ENCODE measurements at regions not wholly inside any gene's neighbourhood (a gene's known extent, or its start where the extent isn't known, plus 50 kb on each side); places are given as distances from the start of the nearest gene placed in this dataset.

DNA sequence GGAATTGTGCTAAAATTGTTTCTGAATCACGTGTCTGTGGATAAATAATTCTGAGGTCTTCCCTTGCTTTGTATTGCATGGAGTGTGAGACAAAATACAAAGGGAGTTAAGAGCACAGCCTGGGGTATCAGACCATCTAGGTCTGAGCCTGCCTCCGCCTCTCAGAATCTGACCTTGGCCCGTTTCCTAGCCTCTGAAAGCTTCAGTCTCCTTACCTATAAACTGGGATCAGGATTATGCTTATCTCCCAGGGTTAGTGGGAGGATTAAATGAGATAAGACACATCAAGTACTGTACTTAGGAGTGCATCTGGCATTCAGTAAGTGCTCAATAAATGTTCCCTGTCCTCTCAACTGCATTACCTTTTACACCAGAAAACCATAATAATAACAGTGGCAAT is 140.6 kb upstream of the TENM3 start:
- Histone ChIP-seq H3K27me3 (ENCODE audit: control insufficient read depth, insufficient read depth, low read length) (no peaks in the 10 kb centered on the region), H3K36me3 (ENCODE audit: control insufficient read depth, insufficient read depth, low read length) (no peaks in the 10 kb centered on the region), H3K27ac (ENCODE audit: low read depth, low read length) (no peak overlapping the region), H3K4me3 (ENCODE audit: low read length) (no peak overlapping the region), H3K4me1 (ENCODE audit: control insufficient read depth, insufficient read depth, low read length) (no peaks in the 10 kb centered on the region), H3K9ac (ENCODE audit: low read length) (no peak overlapping the region)

DNA sequence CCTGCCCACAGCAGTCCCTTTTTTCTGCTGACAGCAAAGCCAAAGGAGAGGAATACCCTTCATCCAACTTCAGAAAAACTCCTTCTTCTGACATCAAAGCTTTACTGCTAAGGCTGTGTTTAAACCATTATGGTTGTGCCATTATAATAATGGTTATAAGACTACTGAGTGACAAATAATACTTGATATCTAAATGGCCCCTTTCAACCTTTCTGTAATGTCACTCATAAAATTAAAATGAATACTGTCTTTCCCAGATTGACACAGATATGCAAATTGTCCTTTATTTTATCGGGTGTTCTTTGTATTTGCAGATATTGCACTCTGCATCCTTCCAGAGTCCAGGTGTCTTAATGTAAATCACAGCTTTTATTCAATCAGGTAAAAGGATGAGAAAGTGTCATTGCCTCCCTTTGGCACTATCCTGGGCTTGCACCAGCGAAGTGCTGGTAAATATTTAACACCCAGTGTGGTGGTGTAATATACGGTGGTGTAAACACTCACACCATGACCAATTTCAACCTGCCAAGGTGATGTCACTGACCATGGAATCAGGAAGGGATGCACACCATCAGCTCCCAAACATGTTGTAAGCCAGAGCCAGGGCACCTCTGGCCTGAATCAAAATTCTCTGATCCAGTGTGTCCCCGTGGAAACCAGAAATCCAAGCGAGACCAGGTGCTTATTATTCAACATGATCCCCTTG is 139.4 kb upstream of the TENM3 start:
- H3K27ac ChIP-seq (ENCODE audit: low read depth, low read length), result no peak overlapping the region
- no peak overlapping the region for H3K4me3 ChIP-seq (ENCODE audit: low read length)
- no peaks in the 10 kb centered on the region for H3K36me3 ChIP-seq (ENCODE audit: control insufficient read depth, insufficient read depth, low read length)
- no peaks in the 10 kb centered on the region for H3K27me3 ChIP-seq (ENCODE audit: control insufficient read depth, insufficient read depth, low read length)
- no peaks in the 10 kb centered on the region for H3K4me1 ChIP-seq (ENCODE audit: control insufficient read depth, insufficient read depth, low read length)
- H3K9ac ChIP-seq (ENCODE audit: low read length), result no peak overlapping the region

DNA sequence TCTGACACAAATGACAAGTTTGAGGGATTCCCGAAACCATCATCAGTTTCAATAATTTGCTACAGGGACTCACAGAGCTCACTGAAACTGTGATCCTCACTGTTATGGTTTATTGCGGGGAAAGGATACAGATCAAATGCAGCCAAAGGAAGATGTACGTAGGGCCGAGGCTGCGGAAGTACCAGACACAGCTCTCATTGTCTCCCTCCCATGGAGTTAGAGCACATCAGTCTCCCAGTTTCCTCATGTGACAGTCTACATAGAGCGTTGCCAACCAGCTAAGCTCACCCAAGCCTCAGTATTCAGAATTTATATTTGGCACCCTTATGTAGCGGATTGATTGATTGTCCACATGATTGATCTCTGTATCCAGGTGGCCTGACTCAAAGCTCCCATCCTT is 137.8 kb upstream of the TENM3 start:
- Histone ChIP-seq H3K27me3 (ENCODE audit: control insufficient read depth, insufficient read depth, low read length) (no peaks in the 10 kb centered on the region), H3K36me3 (ENCODE audit: control insufficient read depth, insufficient read depth, low read length) (no peaks in the 10 kb centered on the region), H3K27ac (ENCODE audit: low read depth, low read length) (no peak overlapping the region), H3K9ac (ENCODE audit: low read length) (no peak overlapping the region), H3K4me3 (ENCODE audit: low read length) (no peak overlapping the region), H3K4me1 (ENCODE audit: control insufficient read depth, insufficient read depth, low read length) (no peaks in the 10 kb centered on the region)

DNA sequence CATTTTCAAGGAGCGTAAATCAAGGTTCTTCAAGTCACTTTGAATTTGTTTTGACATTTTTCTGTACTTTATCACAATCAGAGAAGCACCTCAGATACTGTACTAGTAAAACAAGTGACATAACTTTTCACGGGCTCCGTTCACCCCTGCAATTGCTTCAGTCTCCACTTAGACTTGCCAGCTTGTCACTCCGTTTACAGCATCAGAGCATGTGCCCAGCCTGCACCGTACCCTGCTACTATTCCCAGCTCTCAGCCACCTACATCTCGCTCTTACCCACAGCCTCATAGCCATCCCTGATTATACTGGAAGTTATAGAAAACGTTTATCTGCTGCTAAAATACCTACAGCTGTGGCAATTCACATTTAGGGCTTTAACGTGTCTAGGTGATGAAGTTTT is 135.3 kb upstream of the TENM3 start:
- H3K9ac ChIP-seq (ENCODE audit: low read length), result no peak overlapping the region

DNA sequence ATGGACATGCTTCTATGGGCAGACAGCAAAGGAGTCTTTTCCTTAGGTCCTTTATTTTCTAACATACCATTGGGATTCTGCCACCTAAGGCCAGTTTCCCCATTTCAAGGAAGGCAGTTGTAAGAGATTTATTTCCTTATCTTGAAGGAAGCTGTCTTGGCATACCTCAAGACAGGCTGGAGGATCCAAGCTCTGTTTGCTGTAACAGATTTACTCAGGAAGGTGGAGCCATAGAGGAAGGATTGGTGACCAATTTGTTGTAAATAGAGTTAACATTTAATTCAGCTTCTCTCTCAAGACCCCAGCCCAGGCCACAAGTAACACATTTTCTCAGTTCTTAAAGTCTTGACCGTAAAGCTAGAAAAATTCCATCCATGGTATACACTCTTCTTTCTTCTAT is 131.6 kb upstream of the TENM3 start:
- H3K9ac ChIP-seq (ENCODE audit: low read length), result no peak overlapping the region

More for the DNA sequence above, 135.3 kb upstream of the TENM3 start:
- no peak overlapping the region for H3K27ac ChIP-seq (ENCODE audit: low read depth, low read length)
- H3K36me3 ChIP-seq (ENCODE audit: control insufficient read depth, insufficient read depth, low read length), result no peaks in the 10 kb centered on the region
- H3K4me3 ChIP-seq (ENCODE audit: low read length), result no peak overlapping the region
- H3K27me3 ChIP-seq (ENCODE audit: control insufficient read depth, insufficient read depth, low read length), result no peaks in the 10 kb centered on the region
- no peaks in the 10 kb centered on the region for H3K4me1 ChIP-seq (ENCODE audit: control insufficient read depth, insufficient read depth, low read length)

DNA sequence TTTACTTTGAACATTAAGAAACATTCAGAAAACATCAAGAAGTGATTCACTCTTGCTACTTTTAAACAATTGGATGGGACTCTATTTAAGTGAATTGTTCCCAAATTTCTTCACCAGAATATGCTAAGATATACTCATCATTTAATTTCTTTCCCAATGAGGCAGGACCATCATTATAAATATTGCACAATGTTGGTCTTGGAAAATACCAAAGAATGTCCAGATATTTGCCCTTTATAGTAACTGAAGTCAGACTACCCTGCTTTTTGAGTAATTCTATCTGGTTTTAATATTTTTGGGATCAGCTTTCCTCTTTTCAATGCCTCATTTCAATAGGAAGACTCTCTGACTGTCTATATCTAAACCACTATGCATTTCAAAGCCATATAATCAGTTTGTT is 129.4 kb upstream of the TENM3 start:
- Histone ChIP-seq H3K27me3 (ENCODE audit: control insufficient read depth, insufficient read depth, low read length) (no peaks in the 10 kb centered on the region), H3K36me3 (ENCODE audit: control insufficient read depth, insufficient read depth, low read length) (no peaks in the 10 kb centered on the region), H3K4me3 (ENCODE audit: low read length) (no peak overlapping the region), H3K9ac (ENCODE audit: low read length) (no peak overlapping the region), H3K4me1 (ENCODE audit: control insufficient read depth, insufficient read depth, low read length) (no peaks in the 10 kb centered on the region), H3K27ac (ENCODE audit: low read depth, low read length) (no peak overlapping the region)

More for the DNA sequence above, 131.6 kb upstream of the TENM3 start:
- Histone ChIP-seq H3K27ac (ENCODE audit: low read depth, low read length) (no peak overlapping the region), H3K4me3 (ENCODE audit: low read length) (no peak overlapping the region), H3K4me1 (ENCODE audit: control insufficient read depth, insufficient read depth, low read length) (no peaks in the 10 kb centered on the region), H3K36me3 (ENCODE audit: control insufficient read depth, insufficient read depth, low read length) (no peaks in the 10 kb centered on the region), H3K27me3 (ENCODE audit: control insufficient read depth, insufficient read depth, low read length) (no peaks in the 10 kb centered on the region)

DNA sequence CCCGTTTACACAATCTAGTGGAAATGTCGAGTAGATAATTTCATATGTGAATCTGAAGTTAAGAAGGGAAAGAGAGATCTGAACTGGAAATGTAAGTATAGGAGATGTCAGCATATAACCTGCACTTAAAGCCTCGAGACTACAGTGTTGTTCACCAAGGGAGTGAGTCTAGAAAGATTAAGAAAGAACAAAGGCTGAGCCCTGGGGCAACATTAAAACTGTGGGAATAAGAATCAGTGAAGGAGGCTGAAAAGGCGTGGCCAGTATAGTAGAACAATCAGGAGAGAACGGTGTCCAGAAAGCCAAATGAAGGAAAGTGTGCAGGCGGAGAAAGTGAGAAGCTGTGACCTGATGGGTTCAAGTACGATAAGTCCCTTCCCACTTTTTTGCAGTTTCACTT is 118.8 kb upstream of the TENM3 start:
- H3K4me3 ChIP-seq (ENCODE audit: low read length), result no peak overlapping the region
- H3K9ac ChIP-seq (ENCODE audit: low read length), result no peak overlapping the region
- no peaks in the 10 kb centered on the region for H3K27me3 ChIP-seq (ENCODE audit: control insufficient read depth, insufficient read depth, low read length)
- H3K4me1 ChIP-seq (ENCODE audit: control insufficient read depth, insufficient read depth, low read length), result no peaks in the 10 kb centered on the region
- H3K36me3 ChIP-seq (ENCODE audit: control insufficient read depth, insufficient read depth, low read length), result no peaks in the 10 kb centered on the region
- no peak overlapping the region for H3K27ac ChIP-seq (ENCODE audit: low read depth, low read length)

DNA sequence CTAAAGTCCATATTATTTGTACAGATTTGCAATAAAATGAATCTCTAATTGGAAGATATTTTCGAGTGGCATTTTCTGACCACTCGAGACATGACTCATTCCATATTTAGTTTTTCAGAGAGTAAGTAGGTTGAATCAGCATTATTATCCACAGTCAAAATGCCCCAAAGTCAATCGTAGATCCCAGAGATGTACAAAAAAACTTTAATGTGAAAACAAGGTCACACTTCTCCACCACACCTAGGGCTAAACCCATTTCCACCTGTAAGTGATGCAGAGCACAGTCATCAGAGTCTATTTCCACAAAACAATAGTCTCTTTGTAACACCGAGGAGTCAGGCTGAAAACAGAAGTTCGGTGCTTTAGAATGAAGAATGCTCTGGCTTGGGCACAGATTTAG is 117.1 kb upstream of the TENM3 start:
- Histone ChIP-seq H3K36me3 (ENCODE audit: control insufficient read depth, insufficient read depth, low read length) (no peaks in the 10 kb centered on the region), H3K27ac (ENCODE audit: low read depth, low read length) (no peak overlapping the region), H3K27me3 (ENCODE audit: control insufficient read depth, insufficient read depth, low read length) (no peaks in the 10 kb centered on the region), H3K4me3 (ENCODE audit: low read length) (no peak overlapping the region), H3K9ac (ENCODE audit: low read length) (no peak overlapping the region), H3K4me1 (ENCODE audit: control insufficient read depth, insufficient read depth, low read length) (no peaks in the 10 kb centered on the region)

DNA sequence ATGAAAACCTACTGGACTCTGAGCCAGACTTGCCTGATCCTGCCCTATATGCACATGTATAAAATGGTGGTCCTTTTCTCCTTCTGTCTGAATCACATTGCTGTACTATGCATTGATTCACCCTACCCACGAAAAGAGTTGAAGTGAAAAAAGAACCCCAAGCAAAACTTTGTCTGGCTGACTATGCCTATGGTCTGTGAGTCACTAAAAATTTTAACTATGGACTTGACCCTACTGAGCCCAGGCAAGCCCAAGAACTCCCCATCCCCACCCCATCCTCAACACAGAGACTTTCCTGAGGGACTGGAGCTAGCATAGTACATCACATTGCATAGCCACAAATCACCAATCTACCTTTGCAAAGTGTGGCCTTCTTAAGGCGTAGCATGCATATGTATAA is 116.6 kb upstream of the TENM3 start:
- Histone ChIP-seq H3K27ac (ENCODE audit: low read depth, low read length) (no peak overlapping the region), H3K4me3 (ENCODE audit: low read length) (no peak overlapping the region), H3K36me3 (ENCODE audit: control insufficient read depth, insufficient read depth, low read length) (no peaks in the 10 kb centered on the region), H3K9ac (ENCODE audit: low read length) (no peak overlapping the region), H3K4me1 (ENCODE audit: control insufficient read depth, insufficient read depth, low read length) (no peaks in the 10 kb centered on the region), H3K27me3 (ENCODE audit: control insufficient read depth, insufficient read depth, low read length) (no peaks in the 10 kb centered on the region)

DNA sequence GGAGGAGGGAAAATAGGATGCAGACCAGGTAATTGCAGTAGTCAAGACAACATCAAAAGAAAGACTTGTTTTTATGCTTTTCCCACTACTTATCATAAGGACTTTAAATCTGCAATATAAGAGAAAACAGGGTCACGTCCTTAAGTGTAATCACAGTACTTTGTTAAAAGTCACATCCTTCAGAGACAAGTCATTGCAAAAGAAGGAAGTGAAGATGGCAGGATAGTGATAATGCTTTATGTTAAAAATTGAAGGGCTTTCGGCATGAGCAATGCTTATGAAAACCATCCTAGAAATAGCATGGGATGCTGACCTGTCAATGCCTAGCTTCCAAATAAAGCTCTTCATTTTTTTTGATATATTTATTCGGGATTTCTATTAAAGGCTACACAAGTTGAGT is 110.2 kb upstream of the TENM3 start:
- no peaks in the 10 kb centered on the region for H3K4me1 ChIP-seq (ENCODE audit: control insufficient read depth, insufficient read depth, low read length)
- H3K9ac ChIP-seq (ENCODE audit: low read length), result no peak overlapping the region
- no peak overlapping the region for H3K4me3 ChIP-seq (ENCODE audit: low read length)
- H3K27ac ChIP-seq (ENCODE audit: low read depth, low read length), result no peak overlapping the region
- H3K27me3 ChIP-seq (ENCODE audit: control insufficient read depth, insufficient read depth, low read length), result no peaks in the 10 kb centered on the region
- H3K36me3 ChIP-seq (ENCODE audit: control insufficient read depth, insufficient read depth, low read length), result no peaks in the 10 kb centered on the region

DNA sequence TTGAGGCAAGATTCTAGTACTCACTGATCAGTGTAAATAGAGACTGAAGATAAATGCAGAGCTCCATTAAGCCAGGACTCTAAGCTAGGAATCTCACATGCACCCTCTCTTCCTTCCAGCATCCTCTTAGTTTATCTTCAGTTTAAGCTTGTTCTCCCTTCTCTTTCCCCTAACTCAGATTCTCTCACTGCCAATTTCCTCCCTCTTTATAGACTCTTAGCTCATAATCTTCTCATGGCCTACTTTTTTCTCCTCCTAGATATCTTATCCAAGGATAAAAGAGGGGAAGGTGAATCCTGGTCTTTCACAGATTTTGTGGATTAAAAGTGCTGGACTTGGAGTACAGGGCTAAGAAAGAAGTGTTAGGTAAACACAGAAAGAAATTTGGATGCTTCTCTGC is 108.9 kb upstream of the TENM3 start:
- no peak overlapping the region for H3K9ac ChIP-seq (ENCODE audit: low read length)
- no peaks in the 10 kb centered on the region for H3K36me3 ChIP-seq (ENCODE audit: control insufficient read depth, insufficient read depth, low read length)
- H3K4me1 ChIP-seq (ENCODE audit: control insufficient read depth, insufficient read depth, low read length), result no peaks in the 10 kb centered on the region
- no peak overlapping the region for H3K27ac ChIP-seq (ENCODE audit: low read depth, low read length)
- H3K4me3 ChIP-seq (ENCODE audit: low read length), result no peak overlapping the region
- H3K27me3 ChIP-seq (ENCODE audit: control insufficient read depth, insufficient read depth, low read length), result no peaks in the 10 kb centered on the region

DNA sequence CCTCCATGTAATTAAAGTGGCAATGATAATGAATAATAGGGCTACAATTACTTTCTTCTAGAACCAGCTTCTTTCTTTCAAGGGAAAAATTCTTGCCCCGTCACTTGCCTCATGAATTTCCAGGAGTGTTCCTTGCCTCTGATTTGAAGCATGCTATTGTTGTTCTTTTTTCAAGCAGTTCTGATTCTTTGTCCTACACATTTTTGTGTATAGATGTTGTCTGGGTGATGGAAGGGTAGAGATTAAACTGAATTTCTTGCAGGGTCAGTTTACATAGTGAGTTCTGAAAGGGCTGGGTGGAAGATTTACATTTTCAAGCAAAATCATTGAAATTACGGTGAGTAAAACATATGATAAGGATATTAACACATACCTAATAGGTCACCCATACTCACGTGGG is 107.0 kb upstream of the TENM3 start:
- H3K9ac ChIP-seq (ENCODE audit: low read length), result no peak overlapping the region
- H3K27ac ChIP-seq (ENCODE audit: low read depth, low read length), result no peak overlapping the region
- no peaks in the 10 kb centered on the region for H3K36me3 ChIP-seq (ENCODE audit: control insufficient read depth, insufficient read depth, low read length)
- H3K4me1 ChIP-seq (ENCODE audit: control insufficient read depth, insufficient read depth, low read length), result no peaks in the 10 kb centered on the region
- H3K27me3 ChIP-seq (ENCODE audit: control insufficient read depth, insufficient read depth, low read length), result peaks cover 5% of the 10 kb centered on the region
- H3K4me3 ChIP-seq (ENCODE audit: low read length), result no peak overlapping the region

DNA sequence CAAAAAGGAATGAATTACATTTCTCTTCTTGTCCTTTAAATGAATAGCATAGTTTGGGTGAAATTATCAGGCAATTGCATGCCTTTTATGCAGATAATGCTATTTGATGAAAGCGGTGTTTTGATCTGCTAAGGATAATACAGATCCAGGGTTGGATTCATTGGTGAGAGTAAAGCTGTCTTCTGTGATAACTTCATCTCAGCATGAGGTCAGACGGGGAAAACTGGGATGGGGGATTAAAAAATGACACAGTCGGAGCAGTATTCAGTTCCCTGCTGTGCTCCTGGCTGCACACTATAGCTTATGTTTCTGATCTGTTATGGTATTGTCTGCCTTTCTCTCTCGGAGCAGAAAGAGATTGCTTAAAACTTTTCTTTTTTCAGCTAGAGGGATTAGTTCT is 105.9 kb upstream of the TENM3 start:
- Histone ChIP-seq H3K4me1 (ENCODE audit: control insufficient read depth, insufficient read depth, low read length) (no peaks in the 10 kb centered on the region), H3K36me3 (ENCODE audit: control insufficient read depth, insufficient read depth, low read length) (no peaks in the 10 kb centered on the region), H3K9ac (ENCODE audit: low read length) (no peak overlapping the region), H3K4me3 (ENCODE audit: low read length) (no peak overlapping the region), H3K27ac (ENCODE audit: low read depth, low read length) (no peak overlapping the region), H3K27me3 (ENCODE audit: control insufficient read depth, insufficient read depth, low read length) (peaks cover 5% of the 10 kb centered on the region)
